B cell (primary cell): ENCODE measurements at regions not wholly inside any gene's neighbourhood (a gene's known extent, or its start where the extent isn't known, plus 50 kb on each side); places are given as distances from the start of the nearest gene placed in this dataset.
"Not testable (repeated sequence)": the region's sequence is repeated elsewhere in the genome, so short reads cannot be mapped to it uniquely, and the experiment has no call there.

Experiments
- ATAC-seq: fragments of 200-7000 bp; cut with Tn5 transposase; one replicate; pipeline ENCODE4 v1.10.0; 2021; ENCODE audit warnings: low read depth, mild to moderate bottlenecking, moderate number of reproducible peaks, moderate library complexity
- CTCF ChIA-PET: fragments of 350-600 bp; sonication (Branson Sonifier 250); formaldehyde crosslinking; loops from one replicate; lab custom pipeline; 2021; ENCODE audit warnings: antibody characterized with exemption, inconsistent platforms; lab: Charles Lee
- POLR2A ChIA-PET: fragments of 350-600 bp; sonication (Branson Sonifier 250); formaldehyde crosslinking; loops from one replicate; lab custom pipeline; 2021; ENCODE audit warnings: antibody characterized with exemption; lab: Charles Lee
- DNase-seq: peaks from one replicate; pipeline ENCODE4 v3.0.0; 2013
- H2AFZ ChIP-seq: 2 replicates; pipeline ENCODE4 v1.6.1; 2012; ENCODE audit warnings: mild to moderate bottlenecking, low read depth, low read length; ENCODE audit not compliant: insufficient read depth, poor library complexity, severe bottlenecking
- H3K27ac ChIP-seq, 2 donors: 1 replicate in 1 of 2; 2 replicates in 1 of 2; pipeline ENCODE4 v1.5.1; 2012 to 2013; ENCODE audit warnings: low read length in 2 of 2, mild to moderate bottlenecking in 2 of 2, moderate library complexity in 1 of 2
- H3K27me3 ChIP-seq, 4 experiments: fragments of 200-600 bp in 1 of 4; sonication (generic) in 1 of 4; replicated peaks in 1 of 4; 1 replicate in 2 of 4; 2 replicates in 2 of 4; pipeline versions ENCODE4 v1.6.1 to v1.7.0; 2013 to 2016; ENCODE audit warnings: low read length in 3 of 4, mild to moderate bottlenecking in 2 of 4, mixed read lengths in 1 of 4, moderate library complexity in 1 of 4; ENCODE audit not compliant: insufficient read depth in 4 of 4, control insufficient read depth in 3 of 4; ENCODE audit errors: control extremely low read depth in 1 of 4
- H3K36me3 ChIP-seq, 2 experiments: replicated peaks in 1 of 2; 1 replicate in 1 of 2; 2 replicates in 1 of 2; pipeline versions ENCODE4 v1.6.1 to v1.7.1; 2013; ENCODE audit warnings: low read length in 1 of 2; ENCODE audit not compliant: insufficient read depth in 2 of 2, control insufficient read depth in 1 of 2; ENCODE audit errors: control extremely low read depth in 1 of 2, extremely low read depth in 1 of 2
- H3K4me1 ChIP-seq, 2 donors: fragments of 200-600 bp in 1 of 2; sonication (generic) in 1 of 2; 1 replicate in 1 of 2; 2 replicates in 1 of 2; pipeline versions ENCODE4 v1.5.1 to v1.6.1; 2013 to 2017; ENCODE audit warnings: low read length in 2 of 2; ENCODE audit not compliant: control insufficient read depth in 2 of 2, insufficient read depth in 2 of 2
- H3K4me2 ChIP-seq: replicated peaks from 2 replicates; pipeline ENCODE3; 2012; ENCODE audit warnings: mild to moderate bottlenecking, low read depth, low read length; ENCODE audit not compliant: poor library complexity, severe bottlenecking
- H3K4me3 ChIP-seq, 5 experiments: fragments of 200-600 bp in 1 of 5; sonication (generic) in 1 of 5; 1 replicate in 3 of 5; 2 replicates in 2 of 5; pipeline versions ENCODE4 v1.5.1 to v1.7.0; 2011 to 2016; ENCODE audit warnings: low read length in 4 of 5, mild to moderate bottlenecking in 4 of 5, low read depth in 2 of 5, control low read depth in 1 of 5, moderate library complexity in 1 of 5; ENCODE audit not compliant: insufficient read depth in 1 of 5; ENCODE audit errors: control extremely low read depth in 1 of 5, extremely low read depth in 1 of 5
- H3K79me2 ChIP-seq: fragments of 200-600 bp; sonication (generic); one replicate; pipeline ENCODE4 v1.6.0; 2016; ENCODE audit warnings: low read length; ENCODE audit not compliant: control insufficient read depth, insufficient read depth
- H3K9ac ChIP-seq: fragments of 200-600 bp; sonication (generic); 2 replicates; pipeline ENCODE4 v1.6.1; 2017; ENCODE audit warnings: mild to moderate bottlenecking, low read length, moderate library complexity
- H3K9me3 ChIP-seq, 3 donors: one replicate each; pipeline versions ENCODE4 v1.6.1 to v1.7.1; 2013; ENCODE audit warnings: low read length in 2 of 3; ENCODE audit not compliant: control insufficient read depth in 2 of 3, insufficient read depth in 1 of 3; ENCODE audit errors: control extremely low read depth in 1 of 3
- H4K20me1 ChIP-seq: 2 replicates; pipeline ENCODE4 v1.6.0; 2012; ENCODE audit warnings: mild to moderate bottlenecking, low read length; ENCODE audit not compliant: insufficient read depth, control insufficient read depth, poor library complexity, severe bottlenecking
- H3K27ac Mint-ChIP-seq: one replicate; pipeline ENCODE4 v1.8.0; 2021; ENCODE audit warnings: mixed read lengths
- H3K27me3 Mint-ChIP-seq: one replicate; pipeline ENCODE4 v1.8.0; 2021; ENCODE audit warnings: mixed read lengths
- H3K4me1 Mint-ChIP-seq: one replicate; pipeline ENCODE4 v1.8.0; 2021; ENCODE audit warnings: mixed read lengths
- H3K4me3 Mint-ChIP-seq: one replicate; pipeline ENCODE4 v1.8.0; 2021; ENCODE audit warnings: mixed read lengths
- H3K9me3 Mint-ChIP-seq: one replicate; pipeline ENCODE4 v1.8.0; 2022; ENCODE audit warnings: mixed read lengths; ENCODE audit not compliant: insufficient read depth
- EZH2 ChIP-seq: IDR thresholded peaks from 2 replicates; pipeline ENCODE4 v1.6.1; 2012; ENCODE audit warnings: borderline replicate concordance, low read depth, mild to moderate bottlenecking, moderate library complexity, low read length; ENCODE audit not compliant: insufficient read depth, poor library complexity, severe bottlenecking
- WGBS: methylation state at CpG from one replicate; pipeline ENCODE4 v1.1.5; 2013; ENCODE audit warnings: missing lambda C conversion rate; ENCODE audit not compliant: insufficient coverage; 5-methylcytosine and 5-hydroxymethylcytosine counted together
- intact Hi-C: fragments of 100-400 bp; cut with micrococcal nuclease; formaldehyde crosslinking; loops from one replicate; pipeline ENCODE4 v1.10.0; 2022
- TF ChIP-seq, protein P1 (sequence below): fragments of 200-600 bp; IDR thresholded peaks from one replicate; pipeline ENCODE4 v1.8.0; 2022; ENCODE audit warnings: antibody characterized with exemption, mild to moderate bottlenecking

GRCh38 chr22:44618910-44619309, 83.1 kb upstream of the PRR5 start:
- H3K27ac Mint-ChIP-seq, H3K9ac ChIP-seq, H2AFZ ChIP-seq, intact Hi-C loops, H3K4me3 ChIP-seq, H3K79me2 ChIP-seq, H3K4me1 ChIP-seq, H4K20me1 ChIP-seq, DNase-seq, ATAC-seq, H3K4me2 ChIP-seq, H3K4me3 Mint-ChIP-seq, H3K27ac ChIP-seq, CTCF ChIA-PET, H3K36me3 ChIP-seq, H3K4me1 Mint-ChIP-seq, H3K9me3 Mint-ChIP-seq, POLR2A ChIA-PET: not testable (repeated sequence)
- peaks cover 0 to 46% (median 8%) of the 10 kb centered on the region in 4 experiments for H3K27me3 ChIP-seq
- 92% methylated on average over 6 of the region's 6 CpGs for WGBS
- H3K9me3 ChIP-seq: peaks cover 0 to 24% (median 5%) of the 10 kb centered on the region in 3 donors
- H3K27me3 Mint-ChIP-seq: peaks cover 10% of the 10 kb centered on the region

- no peak overlapping the region for H3K4me2 ChIP-seq
- CTCF ChIA-PET: no interaction called here
- H3K27ac Mint-ChIP-seq: no peak overlapping the region
- DNase-seq: no peak
- intact Hi-C loops: no loop called here
- peaks cover 0 to 46% (median 8%) of the 10 kb centered on the region in 4 experiments for H3K27me3 ChIP-seq
- no peaks in the 10 kb centered on the region for H3K36me3 ChIP-seq
- peaks cover 0 to 28% (median 6%) of the 10 kb centered on the region in 3 donors for H3K9me3 ChIP-seq
- no peaks in the 10 kb centered on the region for H3K79me2 ChIP-seq
- POLR2A ChIA-PET: no interaction called here
- no peak overlapping the region for H3K27ac ChIP-seq
- no peak overlapping the region for H3K9ac ChIP-seq
- H4K20me1 ChIP-seq: no peaks in the 10 kb centered on the region
- H3K4me3 ChIP-seq: no peak overlapping the region
- peaks cover 10% of the 10 kb centered on the region for H3K27me3 Mint-ChIP-seq
- peaks cover 2% of the 10 kb centered on the region for H3K9me3 Mint-ChIP-seq
- no peak for ATAC-seq
- no peak overlapping the region for H2AFZ ChIP-seq
- WGBS: 94% methylated on average over 15 of the region's 17 CpGs
- no peak overlapping the region for H3K4me3 Mint-ChIP-seq
- TF ChIP-seq, protein P1, sequence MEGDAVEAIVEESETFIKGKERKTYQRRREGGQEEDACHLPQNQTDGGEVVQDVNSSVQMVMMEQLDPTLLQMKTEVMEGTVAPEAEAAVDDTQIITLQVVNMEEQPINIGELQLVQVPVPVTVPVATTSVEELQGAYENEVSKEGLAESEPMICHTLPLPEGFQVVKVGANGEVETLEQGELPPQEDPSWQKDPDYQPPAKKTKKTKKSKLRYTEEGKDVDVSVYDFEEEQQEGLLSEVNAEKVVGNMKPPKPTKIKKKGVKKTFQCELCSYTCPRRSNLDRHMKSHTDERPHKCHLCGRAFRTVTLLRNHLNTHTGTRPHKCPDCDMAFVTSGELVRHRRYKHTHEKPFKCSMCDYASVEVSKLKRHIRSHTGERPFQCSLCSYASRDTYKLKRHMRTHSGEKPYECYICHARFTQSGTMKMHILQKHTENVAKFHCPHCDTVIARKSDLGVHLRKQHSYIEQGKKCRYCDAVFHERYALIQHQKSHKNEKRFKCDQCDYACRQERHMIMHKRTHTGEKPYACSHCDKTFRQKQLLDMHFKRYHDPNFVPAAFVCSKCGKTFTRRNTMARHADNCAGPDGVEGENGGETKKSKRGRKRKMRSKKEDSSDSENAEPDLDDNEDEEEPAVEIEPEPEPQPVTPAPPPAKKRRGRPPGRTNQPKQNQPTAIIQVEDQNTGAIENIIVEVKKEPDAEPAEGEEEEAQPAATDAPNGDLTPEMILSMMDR: no peak
- no peak for TF ChIP-seq EZH2
- no peaks in the 10 kb centered on the region for H3K4me1 Mint-ChIP-seq
- peaks cover 8 to 9% of the 10 kb centered on the region in 2 donors for H3K4me1 ChIP-seq
These were observed 83.6 kb upstream of the PRR5 start for GRCh38 chr22:44618400-44618799.
